Activated CD4-positive, CD25-positive, alpha-beta regulatory T cell (primary cell): ENCODE measurements at regions not wholly inside any gene's neighbourhood (a gene's known extent, or its start where the extent isn't known, plus 50 kb on each side); places are given as distances from the start of the nearest gene placed in this dataset.

ENCODE experiments used
- DNase-seq, 4 experiments: peaks; one replicate each; lab custom pipeline; 2025; lab: John Stamatoyannopoulos, UW

- DNase-seq: no peak
Measured at GRCh38 chr5:34505731-34506130, 150.4 kb upstream of the RAI14 start.

GRCh38 chr5:34507933-34508332 lies 148.2 kb upstream of the RAI14 start:
- DNase-seq: no peak

GRCh38 chr5:34509392-34509791 lies 146.7 kb upstream of the RAI14 start:
- no peak for DNase-seq

GRCh38 chr5:34510002-34510401 lies 146.1 kb upstream of the RAI14 start:
- DNase-seq: no peak

DNA sequence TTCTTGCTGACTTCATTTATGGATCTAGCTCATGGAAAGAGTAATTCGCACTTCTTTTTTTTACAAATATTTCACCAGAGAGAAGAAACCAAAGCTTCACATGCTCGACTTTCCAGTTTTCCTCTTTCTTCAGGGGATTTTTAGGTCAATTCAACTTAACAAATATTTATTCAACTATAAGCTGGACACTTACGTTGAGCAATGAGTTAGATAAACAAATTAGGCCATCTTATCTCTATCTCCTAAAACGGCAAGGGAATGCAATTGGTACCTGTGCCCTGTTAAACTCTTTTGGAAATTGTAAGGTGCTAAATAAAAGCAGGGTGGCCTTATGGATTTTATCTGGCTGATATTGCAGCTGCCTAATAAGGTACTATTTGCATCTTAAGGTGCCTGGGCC lies 145.1 kb upstream of the RAI14 start:
- DNase-seq: no peak

GRCh38 chr5:34511481-34511880 lies 144.6 kb upstream of the RAI14 start:
- DNase-seq: no peak

GRCh38 chr5:34511915-34512314 lies 144.2 kb upstream of the RAI14 start:
- DNase-seq: no peak

- DNase-seq: no peak
Measured at GRCh38 chr5:34516166-34516565, 140.0 kb upstream of the RAI14 start.

DNA sequence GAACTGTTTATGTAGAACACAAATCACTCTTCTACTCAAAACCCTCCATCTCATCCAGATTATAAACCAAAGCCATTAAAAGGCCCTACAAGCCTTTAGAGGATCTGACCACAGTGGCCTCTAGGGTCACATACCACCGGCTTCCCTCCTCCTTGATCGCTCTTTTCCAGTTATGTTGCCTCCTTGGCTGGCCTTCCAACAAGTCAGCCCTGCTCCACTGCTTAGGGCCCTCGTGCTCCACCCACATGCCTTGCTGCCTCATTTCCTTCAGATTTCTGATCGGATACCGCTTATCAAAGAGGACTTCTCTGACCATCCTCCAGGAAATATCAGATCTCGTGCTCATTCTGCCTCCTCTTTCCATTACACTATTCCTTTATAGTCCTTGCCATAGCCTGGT lies 139.4 kb upstream of the RAI14 start:
- no peak for DNase-seq

- DNase-seq: no peak
Measured at GRCh38 chr5:34517249-34517648, 138.9 kb upstream of the RAI14 start.

GRCh38 chr5:34519489-34520220 lies 136.5 kb upstream of the RAI14 start:
- DNase-seq: no peak

GRCh38 chr5:34521628-34522290 lies 134.4 kb upstream of the RAI14 start:
- no peak for DNase-seq

- DNase-seq: peak in 3 of 4 experiments; percentile 1 to 7 (median 3)
Measured at GRCh38 chr5:34522599-34523386, 133.3 kb upstream of the RAI14 start.

GRCh38 chr5:34523387-34523726 lies 132.8 kb upstream of the RAI14 start:
- DNase-seq: no peak

- DNase-seq: no peak
Measured at GRCh38 chr5:34524123-34524522, 132.0 kb upstream of the RAI14 start.

DNA sequence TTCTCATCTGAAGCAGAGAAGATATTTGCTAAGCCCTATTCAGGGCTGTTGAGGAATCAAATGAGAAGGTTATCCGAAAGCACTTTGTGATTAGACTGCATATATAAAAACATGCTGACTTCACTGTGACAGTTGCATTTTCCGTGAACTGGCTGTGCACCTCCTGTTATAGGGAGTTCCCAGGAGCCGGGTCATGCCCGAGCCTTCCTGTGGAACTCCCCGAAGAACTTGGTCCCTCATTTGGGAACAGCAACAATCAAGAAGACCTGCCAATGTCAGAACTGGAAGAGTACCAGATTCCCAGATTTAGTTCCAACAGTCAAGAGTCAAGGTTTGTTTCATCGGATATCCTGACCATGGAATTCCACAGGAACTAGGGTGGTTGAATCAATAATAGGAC lies 130.4 kb upstream of the RAI14 start:
- DNase-seq: no peak

DNA sequence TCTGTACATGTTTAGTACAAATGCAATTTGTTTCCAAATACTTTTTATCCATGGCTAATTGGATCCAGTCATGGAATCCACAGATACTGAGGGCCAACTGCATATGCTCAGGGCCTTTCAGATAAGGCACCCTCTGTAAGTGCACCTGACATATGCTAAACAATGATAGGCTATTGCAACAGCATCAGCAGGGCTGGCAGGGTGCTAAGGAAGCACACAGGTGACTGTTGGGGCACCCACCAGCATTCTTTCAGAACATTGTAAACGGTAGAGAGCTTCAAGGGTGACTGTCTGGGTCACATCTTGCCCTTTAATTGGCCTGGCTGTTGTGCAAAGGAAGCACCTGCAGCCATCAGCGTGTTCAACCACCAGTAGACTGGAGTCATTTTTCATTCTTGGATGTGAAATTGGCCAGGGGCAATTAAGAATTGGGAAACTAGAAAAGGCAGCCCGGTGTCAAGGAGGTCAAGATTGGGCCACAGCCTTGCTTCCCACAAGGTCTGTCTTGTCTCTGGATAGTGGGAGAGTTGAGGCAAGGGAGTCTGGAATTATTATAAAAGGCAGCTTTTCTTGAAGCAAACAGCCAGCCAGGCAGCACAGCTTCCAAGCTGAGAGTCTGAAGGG lies 129.3 kb upstream of the RAI14 start:
- DNase-seq: no peak

- DNase-seq: no peak
Measured at GRCh38 chr5:34529581-34530331, 126.4 kb upstream of the RAI14 start.

DNA sequence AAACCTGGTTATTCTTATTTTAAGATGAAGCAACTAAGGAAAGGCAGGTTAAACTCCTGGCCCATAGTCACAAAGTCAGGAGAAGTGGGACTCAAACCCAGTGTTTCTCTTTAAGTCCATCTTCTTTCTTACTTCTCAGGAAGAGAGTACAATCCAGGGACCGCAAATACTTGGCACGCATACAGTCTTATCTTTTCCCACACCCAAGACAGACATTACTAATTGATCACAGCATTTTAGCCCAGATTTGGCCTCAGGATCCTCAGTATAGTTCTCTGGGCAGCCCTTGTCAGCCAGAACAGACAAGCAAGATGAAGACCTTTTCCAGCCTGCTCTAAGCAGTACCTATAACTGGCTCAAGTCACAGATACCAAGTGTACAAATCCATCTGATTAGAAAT lies 125.5 kb upstream of the RAI14 start:
- no peak for DNase-seq

GRCh38 chr5:34531751-34532360 lies 124.3 kb upstream of the RAI14 start:
- no peak for DNase-seq
